Progenitor cell of endocrine pancreas (in vitro differentiated cells): ENCODE measurements at regions not wholly inside any gene's neighbourhood (a gene's known extent, or its start where the extent isn't known, plus 50 kb on each side); places are given as distances from the start of the nearest gene placed in this dataset.

Experiments
- DNase-seq: peaks from one replicate; pipeline ENCODE4 v3.0.0; 2021; ENCODE audit warnings: low spot score; ENCODE audit not compliant: unreplicated experiment
- H3K27ac Mint-ChIP-seq: 2 replicates; pipeline ENCODE4 v1.8.0; 2021; ENCODE audit warnings: mild to moderate bottlenecking, moderate library complexity, mixed read lengths
- H3K27me3 Mint-ChIP-seq: 2 replicates; pipeline ENCODE4 v1.8.0; 2021; ENCODE audit warnings: mixed read lengths
- H3K36me3 Mint-ChIP-seq: 2 replicates; pipeline ENCODE4 v1.8.0; 2022; ENCODE audit warnings: mixed read lengths; ENCODE audit not compliant: insufficient read depth
- H3K4me1 Mint-ChIP-seq: 2 replicates; pipeline ENCODE4 v1.8.0; 2021; ENCODE audit warnings: low read depth, mixed read lengths
- H3K4me3 Mint-ChIP-seq: 2 replicates; pipeline ENCODE4 v1.8.0; 2021; ENCODE audit warnings: low read depth, mild to moderate bottlenecking, moderate library complexity, mixed read lengths
- H3K9me3 Mint-ChIP-seq: 2 replicates; pipeline ENCODE4 v1.8.0; 2021; ENCODE audit warnings: low read depth, mixed read lengths
- CTCF ChIP-seq: fragments of 200-600 bp; sonication (generic); IDR thresholded peaks from one replicate; pipeline ENCODE4 v1.5.0; 2021; ENCODE audit warnings: antibody characterized with exemption, mild to moderate bottlenecking; ENCODE audit not compliant: unreplicated experiment

- H3K36me3 Mint-ChIP-seq, result no peaks in the 10 kb centered on the region
- no peaks in the 10 kb centered on the region for H3K27me3 Mint-ChIP-seq
- H3K9me3 Mint-ChIP-seq, result peaks cover 10% of the 10 kb centered on the region
- no peak for TF ChIP-seq CTCF
- H3K27ac Mint-ChIP-seq, result no peak overlapping the region
- H3K4me1 Mint-ChIP-seq, result no peaks in the 10 kb centered on the region
- no peak overlapping the region for H3K4me3 Mint-ChIP-seq
- no peak for DNase-seq
Observed at GRCh38 chr9:106701611-106702010, 161.4 kb upstream of the ZNF462 start.

- H3K4me3 Mint-ChIP-seq, result no peak overlapping the region
- H3K36me3 Mint-ChIP-seq, result no peaks in the 10 kb centered on the region
- peaks cover 6% of the 10 kb centered on the region for H3K9me3 Mint-ChIP-seq
- H3K27me3 Mint-ChIP-seq, result no peaks in the 10 kb centered on the region
- no peak for DNase-seq
- no peak for TF ChIP-seq CTCF
- no peaks in the 10 kb centered on the region for H3K4me1 Mint-ChIP-seq
- H3K27ac Mint-ChIP-seq, result no peak overlapping the region
Observed at GRCh38 chr9:106704056-106704615, 158.8 kb upstream of the ZNF462 start.

- Mint-ChIP-seq H3K36me3 (no peaks in the 10 kb centered on the region), H3K4me3 (no peak overlapping the region), H3K27me3 (no peaks in the 10 kb centered on the region), H3K9me3 (peaks cover 3% of the 10 kb centered on the region), H3K4me1 (no peaks in the 10 kb centered on the region), H3K27ac (no peak overlapping the region)
- no peak for TF ChIP-seq CTCF
- DNase-seq, result no peak
Observed at GRCh38 chr9:106707291-106707690, 155.7 kb upstream of the ZNF462 start.

GRCh38 chr9:106707738-106708474, 155.1 kb upstream of the ZNF462 start:
- Mint-ChIP-seq H3K4me3 (no peak overlapping the region), H3K36me3 (no peaks in the 10 kb centered on the region), H3K27me3 (no peaks in the 10 kb centered on the region), H3K27ac (no peak overlapping the region), H3K4me1 (no peaks in the 10 kb centered on the region), H3K9me3 (peaks cover 3% of the 10 kb centered on the region)
- no peak for TF ChIP-seq CTCF
- DNase-seq, result no peak

- H3K36me3 Mint-ChIP-seq, result no peaks in the 10 kb centered on the region
- TF ChIP-seq CTCF, result no peak
- peaks cover 3% of the 10 kb centered on the region for H3K9me3 Mint-ChIP-seq
- no peaks in the 10 kb centered on the region for H3K27me3 Mint-ChIP-seq
- no peaks in the 10 kb centered on the region for H3K4me1 Mint-ChIP-seq
- no peak overlapping the region for H3K27ac Mint-ChIP-seq
- H3K4me3 Mint-ChIP-seq, result no peak overlapping the region
- DNase-seq, result no peak
Observed at GRCh38 chr9:106708475-106709146, 154.4 kb upstream of the ZNF462 start.
